H9 (cell line): ENCODE measurements at regions not wholly inside any gene's neighbourhood (a gene's known extent, or its start where the extent isn't known, plus 50 kb on each side); places are given as distances from the start of the nearest gene placed in this dataset.

Source experiments
- DNase-seq: peaks from one replicate; pipeline ENCODE4 v3.0.0-alpha.2; 2017
- H2AFZ ChIP-seq: one replicate; pipeline ENCODE4 v1.6.1; 2013; ENCODE audit warnings: mild to moderate bottlenecking, low read length, control low read depth, moderate library complexity
- H2AK5ac ChIP-seq: 2 replicates; pipeline ENCODE4 v1.6.1; 2013; ENCODE audit warnings: low read length, control low read depth, mixed read lengths; ENCODE audit not compliant: insufficient read length
- H2BK120ac ChIP-seq: one replicate; pipeline ENCODE4 v1.6.1; 2013; ENCODE audit warnings: low read depth, mild to moderate bottlenecking, low read length, control low read depth, inconsistent platforms; ENCODE audit not compliant: poor library complexity, severe bottlenecking
- H2BK12ac ChIP-seq: 2 replicates; pipeline ENCODE4 v1.6.1; 2013; ENCODE audit warnings: low read length, control low read depth, mixed read lengths, low read depth; ENCODE audit not compliant: insufficient read length
- H2BK15ac ChIP-seq: 2 replicates; pipeline ENCODE4 v1.6.1; 2013; ENCODE audit warnings: low read depth, low read length, control low read depth
- H2BK20ac ChIP-seq: one replicate; pipeline ENCODE4 v1.6.1; 2013; ENCODE audit warnings: low read depth, mild to moderate bottlenecking, low read length, control low read depth, inconsistent platforms; ENCODE audit not compliant: poor library complexity, severe bottlenecking
- H2BK5ac ChIP-seq: 2 replicates; pipeline ENCODE4 v1.6.1; 2013; ENCODE audit warnings: low read length, control low read depth, mixed read lengths; ENCODE audit not compliant: insufficient read length
- H3K14ac ChIP-seq: 2 replicates; pipeline ENCODE4 v1.6.1; 2013; ENCODE audit warnings: low read length, control low read depth; ENCODE audit not compliant: insufficient read depth
- H3K18ac ChIP-seq: 2 replicates; pipeline ENCODE4 v1.6.1; 2013; ENCODE audit warnings: low read depth, mild to moderate bottlenecking, mixed read lengths, low read length, control low read depth; ENCODE audit not compliant: insufficient read length
- H3K23ac ChIP-seq: 2 replicates; pipeline ENCODE4 v1.6.1; 2013; ENCODE audit warnings: low read length, control low read depth, mixed read lengths, low read depth; ENCODE audit not compliant: insufficient read length
- H3K23me2 ChIP-seq: 2 replicates; pipeline ENCODE4 v1.6.1; 2013; ENCODE audit warnings: low read depth, mild to moderate bottlenecking, mixed read lengths, low read length, control low read depth; ENCODE audit not compliant: insufficient read length, poor library complexity, severe bottlenecking
- H3K27ac ChIP-seq: 2 replicates; pipeline ENCODE4 v1.5.1; 2013; ENCODE audit warnings: low read length, control low read depth, mixed read lengths, low read depth; ENCODE audit not compliant: insufficient read length
- H3K27me3 ChIP-seq: 2 replicates; pipeline ENCODE4 v1.6.1; 2013; ENCODE audit warnings: low read length, control low read depth, inconsistent platforms; ENCODE audit not compliant: insufficient read depth
- H3K4ac ChIP-seq: 2 replicates; pipeline ENCODE4 v1.6.1; 2013; ENCODE audit warnings: low read depth, mild to moderate bottlenecking, control low read depth, inconsistent platforms, low read length, moderate library complexity
- H3K4me1 ChIP-seq: 2 replicates; pipeline ENCODE4 v1.6.1; 2013; ENCODE audit warnings: low read length, control low read depth, inconsistent platforms; ENCODE audit not compliant: insufficient read depth
- H3K4me2 ChIP-seq: 2 replicates; pipeline ENCODE4 v1.6.1; 2013; ENCODE audit warnings: low read length, control low read depth, mixed read lengths; ENCODE audit not compliant: insufficient read length, insufficient read depth
- H3K56ac ChIP-seq: 2 replicates; pipeline ENCODE4 v1.6.1; 2013; ENCODE audit warnings: low read depth, mild to moderate bottlenecking, mixed read lengths, low read length, control low read depth; ENCODE audit not compliant: insufficient read length
- H3K79me1 ChIP-seq: 2 replicates; pipeline ENCODE4 v1.6.1; 2013; ENCODE audit warnings: low read depth, mild to moderate bottlenecking, moderate library complexity, low read length, control low read depth, inconsistent platforms; ENCODE audit not compliant: insufficient read depth, poor library complexity, severe bottlenecking
- H3K79me2 ChIP-seq: 2 replicates; pipeline ENCODE4 v1.6.1; 2013; ENCODE audit warnings: low read length, control low read depth, inconsistent platforms; ENCODE audit not compliant: insufficient read depth
- H3K9ac ChIP-seq: 2 replicates; pipeline ENCODE4 v1.6.1; 2013; ENCODE audit warnings: low read length, control low read depth, mixed read lengths; ENCODE audit not compliant: insufficient read length; ENCODE audit errors: extremely low read depth
- H3K9me3 ChIP-seq: one replicate; pipeline ENCODE4 v1.6.1; 2013; ENCODE audit warnings: low read depth, low read length, inconsistent platforms; ENCODE audit not compliant: control insufficient read depth
- H3T11ph ChIP-seq: one replicate; pipeline ENCODE4 v1.6.1; 2013; ENCODE audit warnings: mild to moderate bottlenecking, low read length, control low read depth, inconsistent platforms
- H4K20me1 ChIP-seq: one replicate; pipeline ENCODE4 v1.6.1; 2013; ENCODE audit not compliant: control insufficient read depth, insufficient read length, insufficient read depth
- H4K5ac ChIP-seq: 2 replicates; pipeline ENCODE4 v1.6.1; 2013; ENCODE audit warnings: low read depth, mild to moderate bottlenecking, mixed read lengths, low read length, control low read depth; ENCODE audit not compliant: insufficient read length
- H4K8ac ChIP-seq: replicated peaks from 2 replicates; pipeline ENCODE4 v1.6.1; 2013; ENCODE audit warnings: low read length, control low read depth, mixed read lengths, low read depth; ENCODE audit not compliant: insufficient read length
- H4K91ac ChIP-seq: 2 replicates; pipeline ENCODE4 v1.6.1; 2013; ENCODE audit warnings: low read depth, mild to moderate bottlenecking, moderate library complexity, mixed read lengths, low read length, control low read depth; ENCODE audit not compliant: insufficient read length
- H3K27ac Mint-ChIP-seq, 3 experiments: 2 replicates in 2 of 3; 3 replicates in 1 of 3; pipeline ENCODE4 v1.8.0; 2020 to 2021; ENCODE audit warnings: mixed read lengths in 3 of 3, mild to moderate bottlenecking in 1 of 3, moderate library complexity in 1 of 3
- H3K27me3 Mint-ChIP-seq: 2 replicates; pipeline ENCODE4 v1.8.0; 2021; ENCODE audit warnings: low read depth, mild to moderate bottlenecking, moderate library complexity, mixed read lengths
- H3K36me3 Mint-ChIP-seq, 3 experiments: 2 replicates in 2 of 3; 3 replicates in 1 of 3; pipeline ENCODE4 v1.8.0; 2020 to 2021; ENCODE audit warnings: low read depth in 3 of 3, mixed read lengths in 3 of 3; ENCODE audit not compliant: insufficient read depth in 1 of 3
- H3K4me1 Mint-ChIP-seq, 2 experiments: 2 replicates each; pipeline ENCODE4 v1.8.0; 2020; ENCODE audit warnings: mixed read lengths in 2 of 2
- H3K4me3 Mint-ChIP-seq, 2 experiments: 2 replicates in 1 of 2; 3 replicates in 1 of 2; pipeline ENCODE4 v1.8.0; 2020 to 2021; ENCODE audit warnings: mild to moderate bottlenecking in 2 of 2, mixed read lengths in 2 of 2, moderate library complexity in 1 of 2
- H3K9me3 Mint-ChIP-seq, 2 experiments: 2 replicates in 1 of 2; 3 replicates in 1 of 2; pipeline ENCODE4 v1.8.0; 2020; ENCODE audit warnings: mild to moderate bottlenecking in 2 of 2, mixed read lengths in 2 of 2, moderate library complexity in 1 of 2
- CTCF ChIP-seq: fragments of 200-600 bp; sonication (generic); conservative IDR thresholded peaks from 3 replicates; pipeline ENCODE4 v1.8.0; 2021; ENCODE audit warnings: antibody characterized with exemption, mild to moderate bottlenecking
- WGBS: extraction: QIAGEN DNeasy Blood & Tissue Kit; methylation state at CpG from one replicate; pipeline ENCODE4 v1.1.7; 2013; ENCODE audit warnings: missing lambda C conversion rate, low lambda C conversion rate, mixed read lengths; ENCODE audit not compliant: insufficient read length; ENCODE audit errors: extremely low coverage; 5-methylcytosine and 5-hydroxymethylcytosine counted together

DNA sequence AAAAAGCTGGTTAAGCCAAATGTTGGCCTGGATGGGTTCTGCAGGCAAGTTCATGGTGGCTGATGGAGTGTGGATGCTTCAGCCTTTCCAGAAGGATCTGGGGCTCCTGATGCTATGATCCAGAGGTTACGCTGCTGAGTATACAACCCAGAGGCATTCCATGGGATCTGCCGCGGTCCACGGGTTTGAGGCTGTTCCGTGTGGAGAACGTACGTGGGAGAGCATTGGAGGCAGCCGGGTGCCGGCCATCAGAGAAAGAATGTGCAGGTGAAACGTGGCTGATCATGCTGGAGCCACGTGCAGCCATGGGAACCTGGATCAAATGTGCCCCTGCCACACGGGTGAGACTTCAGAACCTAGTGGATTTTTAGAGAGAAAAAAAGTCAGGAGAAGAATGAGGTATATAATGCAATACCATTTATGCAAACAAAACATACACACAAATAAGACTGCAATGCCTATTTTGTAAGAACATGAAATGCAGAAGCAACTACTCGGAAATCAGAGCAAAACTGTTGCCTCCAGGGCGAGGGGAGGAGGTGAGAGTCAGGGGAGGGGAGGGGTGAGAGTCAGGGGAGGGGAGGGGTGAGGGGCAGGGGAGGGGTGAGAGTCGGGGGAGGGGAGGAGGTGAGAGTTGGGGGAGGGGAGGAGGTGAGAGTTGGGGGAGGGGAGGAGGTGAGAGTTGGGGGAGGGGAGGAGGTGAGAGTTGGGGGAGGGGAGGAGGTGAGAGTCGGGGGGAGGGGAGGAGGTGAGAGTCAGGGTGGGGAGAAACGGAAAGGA, 116.5 kb upstream of the C1orf174 start:
- TF ChIP-seq CTCF: no peak
- Mint-ChIP-seq H3K36me3 (peaks cover 0 to 5% (median 4%) of the 10 kb centered on the region in 3 experiments; a peak in 5 of 7 replicates), H3K4me1 (peaks cover 7 to 14% of the 10 kb centered on the region in 2 experiments), H3K27me3 (peaks cover 10% of the 10 kb centered on the region), H3K9me3 (peaks cover 5 to 8% of the 10 kb centered on the region in 2 experiments), H3K27ac (peak overlapping the region in 2 of 3 experiments; percentile 65 to 67; a peak in 2 of 7 replicates), H3K4me3 (no peak overlapping the region)
- no peak overlapping the region for H2BK120ac ChIP-seq
- no peak overlapping the region for H3K14ac ChIP-seq
- H3K9ac ChIP-seq: no peak overlapping the region
- H2BK20ac ChIP-seq: no peak overlapping the region
- no peaks in the 10 kb centered on the region for H3K27me3 ChIP-seq
- H3K23ac ChIP-seq: no peak overlapping the region
- H3K4me1 ChIP-seq: no peaks in the 10 kb centered on the region
- no peak overlapping the region for H4K91ac ChIP-seq
- H3K79me2 ChIP-seq: no peaks in the 10 kb centered on the region
- no peak overlapping the region for H2BK12ac ChIP-seq
- no CpG with 5 or more reads among the region's 17 CpGs for WGBS
- no peak overlapping the region for H2AFZ ChIP-seq
- H3K27ac ChIP-seq: no peak overlapping the region
- H3K4me2 ChIP-seq: no peak overlapping the region
- H4K20me1 ChIP-seq: no peaks in the 10 kb centered on the region
- H2BK15ac ChIP-seq: no peak overlapping the region
- no peaks in the 10 kb centered on the region for H3K23me2 ChIP-seq
- no peak overlapping the region for H3K56ac ChIP-seq
- H4K5ac ChIP-seq: no peak overlapping the region
- no peak overlapping the region for H3T11ph ChIP-seq
- no peak overlapping the region for H3K4ac ChIP-seq
- H2BK5ac ChIP-seq: no peak overlapping the region
- H2AK5ac ChIP-seq: no peak overlapping the region
- no peak overlapping the region for H3K18ac ChIP-seq
- peak; percentile 13 for DNase-seq
- no peaks in the 10 kb centered on the region for H3K79me1 ChIP-seq
- no peaks in the 10 kb centered on the region for H3K9me3 ChIP-seq
- no peak overlapping the region for H4K8ac ChIP-seq
